NCI-H345 treated with DMSO at 0.1 percent for 48 hours (cell line): ENCODE measurements at regions not wholly inside any gene's neighbourhood (a gene's known extent, or its start where the extent isn't known, plus 50 kb on each side); places are given as distances from the start of the nearest gene placed in this dataset.

ENCODE experiments used
- DNase-seq: peaks from one replicate; lab custom pipeline; 2025; ENCODE audit not compliant: unreplicated experiment; lab: John Stamatoyannopoulos, UW

DNA sequence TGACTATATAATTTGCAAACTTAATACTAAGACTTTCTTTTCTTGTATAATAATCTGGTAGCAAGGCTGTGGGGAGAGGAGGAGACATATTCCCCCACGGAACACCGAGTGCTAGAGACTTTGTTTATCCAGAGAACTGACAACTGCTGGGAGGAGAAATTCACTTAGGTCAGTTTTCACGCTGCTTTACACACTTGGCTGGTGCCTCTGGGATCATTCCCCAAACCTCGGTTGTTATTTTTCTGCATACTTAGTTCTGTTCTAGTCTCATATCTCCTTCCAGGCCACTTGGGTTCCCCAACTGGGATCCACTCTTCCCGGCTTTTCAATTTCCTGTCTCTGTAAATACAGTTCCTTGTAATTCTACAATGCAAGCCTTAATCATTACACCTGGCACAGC lies 238.2 kb upstream of the ADAMTS16 start:
- DNase-seq = no peak

DNA sequence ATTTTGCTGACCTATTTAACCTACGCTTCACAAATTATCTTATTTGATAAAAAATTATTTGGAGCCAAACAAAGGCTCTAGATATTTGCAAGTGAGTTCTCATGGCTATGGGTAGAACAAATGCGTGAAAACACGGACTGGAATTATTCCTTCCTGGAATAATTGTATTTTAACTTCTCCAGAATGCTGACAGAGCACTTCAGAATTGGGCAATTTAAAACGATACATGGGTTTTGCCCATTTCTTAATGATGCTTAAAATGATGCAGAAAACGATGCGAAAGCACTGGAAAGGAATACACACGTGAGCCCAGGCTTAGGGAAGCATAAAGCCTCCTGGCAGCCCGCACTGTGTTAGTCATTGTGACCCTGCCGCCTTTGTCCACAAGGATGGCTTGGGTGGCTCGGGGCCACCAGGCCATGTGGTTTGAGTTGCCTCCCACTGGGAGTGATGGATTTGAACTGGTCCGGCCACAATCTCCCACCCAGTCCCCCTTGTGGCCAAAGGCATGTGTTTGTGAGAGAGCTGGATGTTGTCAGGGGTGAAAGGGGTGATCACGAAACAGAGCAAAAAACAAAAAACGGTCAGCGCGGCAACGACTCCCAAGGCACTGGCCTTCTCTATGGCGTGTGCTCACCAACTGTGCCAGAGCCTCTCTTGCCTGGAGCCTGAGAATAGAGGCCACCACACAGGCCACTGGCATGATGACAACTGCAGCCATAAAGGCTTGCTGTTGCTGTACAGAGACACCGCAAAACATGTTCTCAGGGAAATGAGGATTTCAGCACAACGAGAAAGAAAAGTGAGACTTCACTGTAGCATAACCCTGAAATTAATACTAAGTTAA lies 234.2 kb upstream of the ADAMTS16 start:
- DNase-seq = no peak

DNA sequence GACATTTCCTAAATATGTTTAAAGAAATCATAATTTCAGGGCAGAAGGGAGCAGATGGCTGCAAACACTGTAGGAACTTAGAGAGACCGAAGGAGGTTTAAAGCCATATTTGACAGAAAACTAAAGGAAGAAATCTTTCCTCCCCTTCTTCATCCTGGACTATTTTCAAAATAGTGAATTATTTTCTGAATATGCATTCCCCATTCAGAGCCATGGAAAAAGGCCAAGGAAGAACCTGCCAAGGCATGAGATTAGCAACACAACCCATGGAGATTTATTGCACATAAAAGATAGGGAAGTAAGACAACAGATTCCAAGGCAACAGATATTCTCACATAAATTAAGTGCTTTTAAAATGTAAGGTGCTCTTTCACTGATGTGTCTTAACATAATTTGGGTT lies 233.3 kb upstream of the ADAMTS16 start:
- DNase-seq = no peak

DNA sequence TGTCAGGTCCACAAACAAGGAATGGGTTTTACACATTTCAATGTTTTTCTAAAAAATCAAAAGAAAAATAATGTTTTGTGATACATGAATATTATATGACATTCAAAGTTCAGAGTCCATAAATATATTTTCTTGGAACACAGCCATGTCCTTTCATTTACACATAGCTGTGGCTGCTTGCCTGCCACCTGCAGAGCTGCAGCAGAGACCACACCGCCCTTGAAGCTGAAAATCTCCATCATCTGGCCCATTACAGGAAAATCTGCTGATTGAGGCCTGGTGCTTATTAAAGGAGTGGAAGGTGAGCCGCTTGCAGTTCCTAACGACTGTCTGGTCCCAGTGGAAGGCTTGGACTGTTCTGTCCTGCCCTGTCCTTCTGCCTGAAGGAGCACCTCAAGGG lies 232.6 kb upstream of the ADAMTS16 start:
- DNase-seq = no peak

DNA sequence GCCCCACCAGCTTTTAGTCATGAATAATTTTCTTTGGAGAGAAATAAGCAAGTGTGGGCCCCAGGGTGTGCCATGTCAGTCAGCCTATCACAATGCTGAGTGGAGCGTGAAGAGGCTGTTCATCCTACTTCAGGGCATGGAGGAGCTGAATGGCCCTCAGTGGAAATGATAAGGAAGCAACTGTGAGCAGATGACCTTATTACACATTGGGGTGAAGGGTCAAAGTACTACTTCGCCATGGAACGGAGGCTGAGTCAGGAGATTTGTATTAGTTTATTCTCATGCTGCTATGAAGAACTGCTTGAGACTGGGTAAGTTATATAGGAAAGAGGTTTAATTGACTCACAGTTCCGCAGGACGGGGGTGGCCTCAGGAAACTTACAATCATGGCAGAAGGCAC lies 231.0 kb upstream of the ADAMTS16 start:
- no peak for DNase-seq

GRCh38 chr5:4911646-4912403 lies 228.3 kb upstream of the ADAMTS16 start:
- no peak for DNase-seq

DNA sequence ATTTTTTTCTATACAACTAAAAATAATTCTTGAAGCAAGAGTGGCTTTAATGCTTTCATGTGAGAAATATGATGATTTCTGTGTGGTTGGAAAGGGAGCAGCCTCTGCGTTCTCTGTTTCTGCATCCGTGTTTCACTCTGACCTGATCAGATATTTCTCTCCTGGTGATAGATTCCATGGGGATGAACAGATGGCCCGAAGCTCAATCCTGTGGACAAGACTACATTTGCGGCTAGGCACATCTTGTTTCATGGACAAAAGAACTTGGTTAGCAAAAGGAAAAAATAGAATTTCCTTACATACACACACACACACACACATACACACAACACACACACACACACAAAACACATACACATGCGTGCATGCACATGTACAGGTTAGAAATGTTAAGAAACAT lies 218.2 kb upstream of the ADAMTS16 start:
- no peak for DNase-seq

DNA sequence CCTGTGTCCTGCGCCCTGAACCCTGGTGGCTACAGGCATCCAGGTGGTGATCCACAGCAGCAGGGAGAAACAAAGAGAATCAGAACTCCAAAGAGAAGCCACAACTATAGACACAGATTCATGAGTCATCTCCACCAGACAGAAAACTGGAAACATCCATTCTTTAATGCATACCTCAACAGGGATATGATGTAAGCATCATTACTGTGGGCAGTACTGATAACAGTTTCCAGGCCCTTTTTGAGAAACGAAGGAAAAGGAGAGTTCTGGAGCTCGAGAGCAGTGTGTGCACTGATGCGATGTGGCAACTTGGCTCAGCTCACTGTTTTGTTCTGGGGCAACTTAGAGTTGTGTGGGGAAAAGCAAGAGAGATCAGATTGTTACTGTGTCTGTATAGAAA lies 215.6 kb upstream of the ADAMTS16 start:
- no peak for DNase-seq

GRCh38 chr5:4927097-4927496 lies 213.0 kb upstream of the ADAMTS16 start:
- no peak for DNase-seq

GRCh38 chr5:4928409-4928808 lies 211.7 kb upstream of the ADAMTS16 start:
- no peak for DNase-seq

- DNase-seq = no peak
Observed at GRCh38 chr5:4929092-4929655, 211.0 kb upstream of the ADAMTS16 start.

- DNase-seq = no peak
Observed at GRCh38 chr5:4939042-4939781, 200.9 kb upstream of the ADAMTS16 start.

DNA sequence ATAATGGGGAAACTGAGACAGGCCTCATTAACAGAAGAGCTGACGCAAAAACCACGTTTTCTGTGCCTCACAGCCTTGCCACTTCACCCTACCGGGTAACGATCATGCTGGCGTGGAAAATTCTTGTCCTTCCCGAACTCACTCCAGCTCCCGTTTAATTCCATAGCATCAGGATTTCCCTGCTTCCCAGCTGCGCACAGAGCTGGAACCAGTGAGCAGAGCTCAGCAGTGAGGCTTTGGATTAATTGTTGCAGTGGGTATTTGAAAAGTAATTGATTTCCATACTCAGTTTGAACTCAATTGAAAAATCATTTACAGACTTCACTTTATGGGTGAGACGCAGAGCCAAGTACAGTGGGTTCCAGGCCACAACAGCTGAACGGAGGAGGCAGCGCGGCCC lies 199.0 kb upstream of the ADAMTS16 start:
- no peak for DNase-seq

DNA sequence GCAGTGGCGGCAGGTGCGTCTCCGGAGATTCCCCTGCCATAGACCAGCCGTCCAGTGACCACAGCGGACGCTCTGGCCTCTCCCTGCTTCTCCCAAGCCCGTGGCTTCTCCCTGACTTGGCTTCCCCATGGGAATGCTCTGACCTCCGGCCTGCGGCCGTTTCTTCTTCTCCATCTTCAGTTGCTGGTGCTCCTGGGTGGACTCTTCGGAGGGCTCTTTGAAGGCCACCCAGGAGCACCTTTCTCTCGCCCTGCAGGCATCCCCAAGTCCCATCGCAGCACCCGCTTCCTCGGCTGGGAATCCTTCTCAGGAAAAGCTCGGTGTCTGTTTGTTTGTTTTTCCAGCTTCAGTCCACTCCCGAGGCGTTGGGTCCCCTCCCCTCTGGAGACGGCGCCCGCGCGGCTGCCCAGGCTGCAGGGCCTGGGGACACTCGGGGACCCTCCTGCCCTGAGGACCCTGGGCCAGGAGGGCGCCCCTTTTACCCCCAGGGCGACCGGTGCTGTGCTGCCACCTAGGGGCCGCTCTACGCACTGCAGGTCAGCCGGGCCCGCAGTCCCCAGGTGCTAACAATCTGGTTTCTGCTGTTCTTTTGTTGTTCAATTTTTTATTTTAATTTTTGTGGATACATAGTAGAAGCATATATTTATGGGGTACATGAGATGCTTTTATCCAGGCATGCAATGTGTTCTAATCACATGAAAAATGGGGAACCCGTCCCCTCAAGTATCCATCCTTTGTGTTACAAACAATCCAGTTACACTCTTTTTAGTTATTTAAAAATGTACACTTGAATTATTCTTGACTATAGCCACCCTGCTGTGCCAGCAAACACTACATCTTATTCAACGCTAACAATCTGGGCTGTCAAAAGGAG lies 197.9 kb upstream of the ADAMTS16 start:
- DNase-seq = peak; percentile 28

DNA sequence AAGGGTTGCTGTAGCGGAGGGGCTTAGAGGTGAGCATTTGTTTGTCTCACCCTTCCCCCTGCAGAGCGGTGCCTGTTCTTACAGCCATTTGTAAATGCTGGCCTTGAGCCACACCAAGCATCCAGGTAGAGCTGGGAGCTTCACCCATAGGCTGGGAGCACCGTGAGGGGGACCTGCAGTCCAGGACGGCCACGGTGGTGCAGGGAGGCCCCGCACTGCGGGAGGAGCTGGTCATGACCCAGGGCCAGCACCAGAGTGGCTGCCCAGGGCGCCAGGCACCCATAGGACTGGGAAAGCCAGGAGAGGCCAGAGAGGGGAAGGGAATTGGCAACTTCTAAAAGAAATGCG lies 197.3 kb upstream of the ADAMTS16 start:
- no peak for DNase-seq

DNA sequence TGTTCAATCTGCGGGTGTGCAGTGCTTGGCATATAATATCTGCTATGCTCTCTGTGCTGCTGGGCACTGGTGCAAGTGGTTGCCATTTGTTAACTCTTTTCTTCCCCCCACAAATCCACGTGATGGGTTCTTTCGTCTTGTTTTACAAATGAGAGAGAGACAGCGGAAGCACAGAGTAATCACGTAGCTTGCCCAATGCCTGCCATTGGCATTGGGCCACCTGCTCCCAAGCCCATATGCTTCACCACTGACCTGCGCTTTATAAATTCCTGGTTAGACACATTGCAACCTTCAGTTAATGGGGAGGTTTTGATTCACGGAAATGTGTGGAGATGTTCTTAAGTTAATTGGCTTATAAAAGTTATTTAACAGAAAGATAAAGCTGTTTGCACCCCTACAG lies 194.8 kb upstream of the ADAMTS16 start:
- no peak for DNase-seq

DNA sequence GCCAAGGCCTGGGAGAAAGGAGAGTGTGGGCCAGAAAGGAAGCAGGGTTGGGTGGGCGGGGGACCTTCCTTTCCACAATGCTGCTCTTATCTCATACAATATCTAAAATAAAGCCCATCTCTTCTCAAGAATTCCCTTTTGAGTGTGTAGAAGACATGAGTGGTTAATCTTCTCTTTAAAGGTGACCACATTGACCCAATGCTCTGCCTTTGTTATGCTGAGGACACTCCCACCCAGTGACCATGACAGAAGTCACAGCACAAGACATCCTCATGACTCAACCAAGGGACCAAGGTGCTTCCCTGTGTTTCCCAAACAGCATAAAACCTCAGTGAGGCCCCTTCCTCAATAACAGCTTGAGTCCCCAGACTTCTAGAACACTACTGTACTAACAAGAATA lies 193.0 kb upstream of the ADAMTS16 start:
- no peak for DNase-seq

GRCh38 chr5:4947893-4948536 lies 192.1 kb upstream of the ADAMTS16 start:
- DNase-seq = no peak

DNA sequence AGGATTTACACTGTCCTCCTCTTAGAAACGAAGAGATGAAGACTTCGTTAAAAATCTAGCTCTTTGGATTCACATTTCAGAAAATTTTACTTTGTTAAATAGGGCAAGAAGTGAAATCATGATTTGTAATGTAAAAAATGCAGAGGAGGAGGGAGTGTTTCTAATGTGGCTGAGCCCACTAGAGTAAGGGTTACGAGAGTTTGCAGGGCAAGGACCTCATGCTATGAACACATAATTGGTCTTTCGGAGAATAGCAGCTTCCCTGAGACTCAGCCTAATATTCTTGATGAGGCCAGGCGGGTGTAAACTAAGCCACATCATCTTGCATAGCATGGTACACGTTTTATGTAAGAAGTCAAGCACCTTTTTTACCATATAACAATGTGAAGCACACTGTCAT lies 191.0 kb upstream of the ADAMTS16 start:
- no peak for DNase-seq

DNA sequence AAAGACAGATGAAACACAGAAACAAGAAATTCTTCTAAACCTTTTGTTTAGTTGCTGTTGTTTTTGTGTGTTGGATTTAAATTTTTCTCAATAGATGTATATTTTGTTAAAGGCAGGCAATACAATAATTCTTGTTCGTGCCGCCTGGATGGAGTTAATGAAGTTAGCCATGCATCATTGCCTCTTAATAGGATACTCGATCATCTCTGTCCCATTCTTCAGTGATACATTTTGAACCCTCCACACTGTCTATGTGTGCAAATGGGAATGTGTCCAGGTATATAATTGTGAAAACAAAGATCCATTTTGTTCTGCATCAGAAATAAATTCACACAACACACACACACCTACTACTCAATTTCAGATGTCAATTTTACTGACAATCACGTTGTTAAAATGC lies 186.6 kb upstream of the ADAMTS16 start:
- no peak for DNase-seq
